Tongue (tissue), 1 donor: ENCODE measurements at regions not wholly inside any gene's neighbourhood (a gene's known extent, or its start where the extent isn't known, plus 50 kb on each side); places are given as distances from the start of the nearest gene placed in this dataset.
"Not testable (repeated sequence)": the region's sequence is repeated elsewhere in the genome, so short reads cannot be mapped to it uniquely, and the experiment has no call there.

Source experiments
- DNase-seq: peaks from one replicate; pipeline ENCODE4 v3.0.0-alpha.2; 2015

- DNase-seq, result no peak
Measured at GRCh38 chr5:51172903-51173626, 210.2 kb upstream of the ISL1 start.

GRCh38 chr5:51181208-51181894, 201.9 kb upstream of the ISL1 start:
- no peak for DNase-seq

GRCh38 chr5:51185850-51186329, 197.4 kb upstream of the ISL1 start:
- DNase-seq, result peak; percentile 72

GRCh38 chr5:51188001-51188591, 195.2 kb upstream of the ISL1 start:
- DNase-seq, result no peak

GRCh38 chr5:51194671-51195070, 188.6 kb upstream of the ISL1 start:
- no peak for DNase-seq

GRCh38 chr5:51201024-51201423, 182.2 kb upstream of the ISL1 start:
- DNase-seq, result no peak

GRCh38 chr5:51201708-51202107, 181.5 kb upstream of the ISL1 start:
- no peak for DNase-seq

GRCh38 chr5:51202161-51202560, 181.1 kb upstream of the ISL1 start:
- no peak for DNase-seq

GRCh38 chr5:51203598-51203997, 179.7 kb upstream of the ISL1 start:
- no peak for DNase-seq

- DNase-seq, result no peak
Measured at GRCh38 chr5:51208296-51208695, 175.0 kb upstream of the ISL1 start.

GRCh38 chr5:51214746-51215145, 168.5 kb upstream of the ISL1 start:
- DNase-seq, result no peak

- DNase-seq, result peak; percentile 10
Measured at GRCh38 chr5:51225789-51226742, 157.2 kb upstream of the ISL1 start.

- DNase-seq, result no peak
Measured at GRCh38 chr5:51227963-51228470, 155.2 kb upstream of the ISL1 start.

GRCh38 chr5:51230336-51230735, 152.9 kb upstream of the ISL1 start:
- no peak for DNase-seq

- no peak for DNase-seq
Measured at GRCh38 chr5:51242456-51242855, 140.8 kb upstream of the ISL1 start.

- DNase-seq, result not testable (repeated sequence)
Measured at GRCh38 chr5:51250957-51251356, 132.3 kb upstream of the ISL1 start.

GRCh38 chr5:51271261-51271660, 112.0 kb upstream of the ISL1 start:
- DNase-seq, result no peak

- no peak for DNase-seq
Measured at GRCh38 chr5:51273021-51273420, 110.2 kb upstream of the ISL1 start.

GRCh38 chr5:51273871-51274270, 109.4 kb upstream of the ISL1 start:
- DNase-seq, result no peak

- no peak for DNase-seq
Measured at GRCh38 chr5:51275428-51275827, 107.8 kb upstream of the ISL1 start.

- DNase-seq, result no peak
Measured at GRCh38 chr5:51276250-51276649, 107.0 kb upstream of the ISL1 start.

- DNase-seq, result no peak
Measured at GRCh38 chr5:51278539-51278938, 104.7 kb upstream of the ISL1 start.
